GM23248 (cell line): ENCODE measurements at regions not wholly inside any gene's neighbourhood (a gene's known extent, or its start where the extent isn't known, plus 50 kb on each side); places are given as distances from the start of the nearest gene placed in this dataset.

ENCODE experiments used
- EZH2 ChIP-seq: fragments of 200-600 bp; sonication (generic); IDR thresholded peaks from 2 replicates; pipeline ENCODE4 v1.6.1; 2018; ENCODE audit warnings: antibody characterized with exemption, mild to moderate bottlenecking; ENCODE audit not compliant: insufficient read depth, poor library complexity, severe bottlenecking
- EZH2phosphoT487 ChIP-seq: fragments of 200-600 bp; sonication (generic); IDR thresholded peaks from 2 replicates; pipeline ENCODE4 v1.6.1; 2018; ENCODE audit warnings: antibody characterized with exemption, moderate library complexity, mild to moderate bottlenecking, low read depth; ENCODE audit not compliant: insufficient read depth

DNA sequence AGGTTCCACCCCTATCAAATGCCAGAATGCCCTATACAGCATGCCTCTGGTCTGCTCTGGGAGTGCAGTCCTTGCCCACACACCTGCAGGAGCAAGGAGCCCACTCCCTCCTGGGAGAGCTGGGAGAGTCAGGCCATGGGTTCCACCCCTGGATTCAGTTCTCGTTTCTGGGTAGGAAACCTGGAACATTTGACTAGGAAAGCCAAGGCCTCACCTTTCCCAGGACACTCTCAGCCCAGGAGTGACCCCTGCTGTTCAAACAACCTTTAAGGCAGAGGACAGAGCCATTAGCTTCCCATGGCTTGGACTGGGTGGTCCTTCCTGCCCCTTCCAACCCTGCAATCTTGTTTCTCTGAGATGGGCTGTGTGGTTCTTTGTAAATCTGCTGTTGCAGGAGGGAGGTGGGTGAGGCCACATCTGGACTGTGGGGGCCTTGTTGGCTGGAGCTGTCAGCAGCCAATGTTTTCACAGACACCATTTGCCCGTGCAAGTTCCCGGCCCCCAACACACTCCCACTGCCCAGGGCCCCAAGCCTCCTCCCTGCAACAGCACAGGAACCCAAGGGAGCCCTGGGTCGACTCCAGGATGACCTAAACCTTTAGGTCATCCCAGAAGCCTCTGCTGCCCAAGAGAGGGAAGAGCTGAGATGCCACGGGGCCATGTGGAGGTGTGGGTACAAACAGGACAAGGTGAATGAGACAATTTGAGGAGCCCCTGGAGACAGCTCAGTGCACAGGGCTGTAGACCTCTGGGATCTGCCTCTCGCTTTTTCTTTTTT, 104.4 kb downstream of the PJA1 start:
- TF ChIP-seq EZH2, result no peak
- TF ChIP-seq EZH2phosphoT487, result no peak
